ENCODE measurements at regions not wholly inside any gene's neighbourhood (a gene's known extent, or its start where the extent isn't known, plus 50 kb on each side); places are given as distances from the start of the nearest gene placed in this dataset.

- DNase-seq (ENCODE audit: low spot score), result no peak
Measured at GRCh38 chr12:23462546-23462945, 486.9 kb downstream of the SOX5 start.

- DNase-seq (ENCODE audit: low spot score), result no peak
Measured at GRCh38 chr12:23463172-23463571, 486.3 kb downstream of the SOX5 start.

GRCh38 chr12:23464241-23464812 is 485.1 kb downstream of the SOX5 start:
- DNase-seq (ENCODE audit: low spot score), result no peak

- no peak for DNase-seq (ENCODE audit: low spot score)
Measured at GRCh38 chr12:23472329-23472971, 477.0 kb downstream of the SOX5 start.

- DNase-seq (ENCODE audit: low spot score), result no peak
Measured at GRCh38 chr12:23473071-23473470, 476.4 kb downstream of the SOX5 start.

GRCh38 chr12:23474438-23474976 is 475.0 kb downstream of the SOX5 start:
- no peak for DNase-seq (ENCODE audit: low spot score)

Measured in hematopoietic multipotent progenitor cell treated with erythropoietin and hydrocortisone succinate and interleukin-3 and kit ligand, for 15 days (in vitro differentiated cells).